Nephron progenitor cell (in vitro differentiated cells): ENCODE measurements at regions not wholly inside any gene's neighbourhood (a gene's known extent, or its start where the extent isn't known, plus 50 kb on each side); places are given as distances from the start of the nearest gene placed in this dataset.

ENCODE experiments used
- DNase-seq: peaks from one replicate; pipeline ENCODE4 v3.0.0; 2021
- H3K27ac Mint-ChIP-seq: 2 replicates; pipeline ENCODE4 v1.8.0; 2021; ENCODE audit warnings: mild to moderate bottlenecking, moderate library complexity, mixed read lengths
- H3K27me3 Mint-ChIP-seq: 2 replicates; pipeline ENCODE4 v1.8.0; 2021; ENCODE audit warnings: mild to moderate bottlenecking, low read depth, mixed read lengths; ENCODE audit not compliant: poor library complexity
- H3K36me3 Mint-ChIP-seq: 2 replicates; pipeline ENCODE4 v1.8.0; 2021; ENCODE audit warnings: low read depth, mixed read lengths
- H3K4me1 Mint-ChIP-seq: 2 replicates; pipeline ENCODE4 v1.8.0; 2021; ENCODE audit warnings: mixed read lengths
- H3K4me3 Mint-ChIP-seq: 2 replicates; pipeline ENCODE4 v1.8.0; 2021; ENCODE audit warnings: mild to moderate bottlenecking, moderate library complexity, mixed read lengths
- H3K9me3 Mint-ChIP-seq: 2 replicates; pipeline ENCODE4 v1.8.0; 2021; ENCODE audit warnings: mild to moderate bottlenecking, moderate library complexity, mixed read lengths
- CTCF ChIP-seq: fragments of 200-600 bp; sonication (generic); IDR thresholded peaks from 2 replicates; pipeline ENCODE4 v1.5.0; 2021; ENCODE audit warnings: antibody characterized with exemption

- Mint-ChIP-seq H3K27me3 (peaks cover 7% of the 10 kb centered on the region), H3K27ac (no peak overlapping the region), H3K36me3 (no peaks in the 10 kb centered on the region), H3K4me3 (no peak overlapping the region), H3K4me1 (peaks cover 4% of the 10 kb centered on the region), H3K9me3 (peaks cover 5% of the 10 kb centered on the region)
- no peak for DNase-seq
- TF ChIP-seq CTCF = no peak
These were observed 122.6 kb upstream of the NOX3 start for GRCh38 chr6:155578251-155578650.

DNA sequence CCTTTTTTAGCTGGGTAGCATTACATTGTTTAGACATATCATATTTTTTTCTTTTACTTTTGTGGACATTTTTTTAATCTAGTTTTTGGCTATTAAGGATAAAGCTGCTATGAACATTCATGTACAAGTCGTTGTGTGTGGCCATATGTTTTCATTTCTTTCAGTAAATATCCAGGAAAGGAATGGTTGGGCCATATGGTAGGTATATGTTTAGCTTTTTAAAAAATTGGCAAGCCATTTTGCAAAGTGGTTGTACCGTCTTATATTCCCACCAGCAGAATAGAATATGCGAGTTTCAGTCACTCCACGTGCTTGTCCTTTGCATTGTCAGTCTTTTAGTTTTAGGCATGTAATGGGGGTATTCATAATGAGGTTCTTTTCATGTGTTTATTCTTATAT, 106.3 kb upstream of the NOX3 start:
- Mint-ChIP-seq H3K36me3 (peaks cover 5% of the 10 kb centered on the region), H3K27ac (no peak overlapping the region), H3K27me3 (peaks cover 4% of the 10 kb centered on the region), H3K4me1 (no peaks in the 10 kb centered on the region), H3K4me3 (no peak overlapping the region), H3K9me3 (peaks cover 17% of the 10 kb centered on the region)
- DNase-seq = no peak
- no peak for TF ChIP-seq CTCF

DNA sequence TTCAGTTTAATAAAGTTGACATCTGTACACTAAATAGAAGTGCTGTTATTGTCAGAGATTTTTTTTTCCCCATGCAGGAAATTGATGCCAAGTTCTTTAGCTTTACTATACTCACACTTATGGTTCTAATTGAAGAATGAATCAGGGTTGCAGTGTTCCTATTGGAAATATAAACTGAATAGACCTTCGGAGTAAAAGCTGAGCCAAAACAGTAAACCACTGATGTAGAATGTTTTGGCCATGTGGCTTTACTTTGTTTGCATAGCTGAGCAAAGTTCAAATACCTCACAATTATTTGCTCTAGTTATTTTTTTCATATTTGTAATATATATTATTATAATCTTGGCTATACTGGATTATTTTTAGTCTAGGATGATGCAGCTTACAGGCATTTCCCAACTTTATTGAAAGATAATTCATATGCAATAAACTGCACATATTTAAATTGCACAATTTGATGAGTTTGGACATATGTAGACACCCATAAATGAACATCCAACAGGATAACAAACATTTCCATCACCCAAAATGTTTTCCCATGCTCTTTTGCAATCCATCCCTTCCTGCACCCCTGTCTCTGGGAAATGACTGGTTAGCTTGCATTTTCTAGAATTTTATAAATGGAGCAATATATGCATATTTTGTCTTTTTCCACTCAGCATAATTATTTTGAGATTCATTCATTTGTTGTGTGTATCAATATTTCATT, 105.8 kb upstream of the NOX3 start:
- peaks cover 5% of the 10 kb centered on the region for H3K36me3 Mint-ChIP-seq
- no peak for DNase-seq
- peaks cover 17% of the 10 kb centered on the region for H3K9me3 Mint-ChIP-seq
- H3K27ac Mint-ChIP-seq = no peak overlapping the region
- H3K4me1 Mint-ChIP-seq = no peaks in the 10 kb centered on the region
- TF ChIP-seq CTCF = no peak
- H3K4me3 Mint-ChIP-seq = no peak overlapping the region
- H3K27me3 Mint-ChIP-seq = peaks cover 4% of the 10 kb centered on the region

- Mint-ChIP-seq H3K27me3 (no peaks in the 10 kb centered on the region), H3K9me3 (no peaks in the 10 kb centered on the region), H3K36me3 (no peaks in the 10 kb centered on the region), H3K4me1 (no peaks in the 10 kb centered on the region), H3K4me3 (no peak overlapping the region), H3K27ac (no peak overlapping the region)
- no peak for DNase-seq
- TF ChIP-seq CTCF = no peak
These were observed 94.3 kb upstream of the NOX3 start for GRCh38 chr6:155549928-155550327.

DNA sequence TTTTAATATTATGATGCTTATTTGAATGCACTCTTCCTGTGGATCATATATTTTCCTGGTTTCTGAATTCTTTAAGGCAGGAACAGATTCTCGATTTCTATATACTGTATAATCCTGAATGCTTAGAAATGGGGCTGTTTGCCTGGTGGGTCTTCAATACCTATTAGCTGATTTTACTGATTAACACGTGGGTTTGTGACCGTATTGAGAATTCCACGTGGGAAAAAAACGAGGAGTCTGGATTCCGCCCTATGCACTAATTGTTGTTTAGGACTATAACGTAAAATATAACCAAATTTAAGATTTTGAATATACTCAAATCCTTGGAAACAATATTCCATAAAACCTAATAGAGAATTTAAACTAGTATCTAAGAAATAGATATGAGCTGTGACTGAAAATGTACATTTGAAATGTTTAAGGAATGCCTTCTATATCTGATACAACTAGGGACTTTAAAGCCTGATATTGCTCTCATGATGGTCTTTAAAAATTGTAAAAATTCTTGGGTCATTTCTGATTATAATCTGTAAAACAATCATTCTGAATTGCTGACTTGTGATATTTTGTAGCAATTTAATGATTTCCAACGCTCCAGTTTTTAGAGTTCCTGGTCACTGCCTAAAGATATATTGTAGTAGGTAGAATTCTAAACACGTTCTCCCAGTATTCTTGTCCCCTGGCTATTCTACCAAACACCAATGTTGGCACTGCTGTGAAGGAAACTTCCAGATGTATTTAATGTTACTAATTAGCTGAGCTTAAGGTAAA, 93.6 kb upstream of the NOX3 start:
- no peaks in the 10 kb centered on the region for H3K4me1 Mint-ChIP-seq
- H3K27ac Mint-ChIP-seq = no peak overlapping the region
- DNase-seq = no peak
- H3K36me3 Mint-ChIP-seq = no peaks in the 10 kb centered on the region
- H3K4me3 Mint-ChIP-seq = no peak overlapping the region
- no peaks in the 10 kb centered on the region for H3K27me3 Mint-ChIP-seq
- no peak for TF ChIP-seq CTCF
- no peaks in the 10 kb centered on the region for H3K9me3 Mint-ChIP-seq
